HL-60 (cell line): ENCODE measurements at regions not wholly inside any gene's neighbourhood (a gene's known extent, or its start where the extent isn't known, plus 50 kb on each side); places are given as distances from the start of the nearest gene placed in this dataset.

Experiments
- DNase-seq, 2 experiments: peaks; one replicate each; pipeline ENCODE4 v3.0.0-alpha.2; 2010 to 2020; ENCODE audit warnings: low read depth in 1 of 2, low spot score in 1 of 2
- H3K27ac ChIP-seq: fragments of 250-450 bp; sonication (Bioruptor Pico); replicated peaks from 2 replicates; pipeline ENCODE4 v1.5.1; 2020; ENCODE audit warnings: mild to moderate bottlenecking, moderate library complexity
- H3K27me3 ChIP-seq: fragments of 250-450 bp; sonication (Bioruptor Pico); 2 replicates; pipeline ENCODE4 v1.5.1; 2021; ENCODE audit warnings: mild to moderate bottlenecking, moderate library complexity; ENCODE audit not compliant: insufficient read depth, poor library complexity, severe bottlenecking
- H3K4me3 ChIP-seq: replicated peaks from 2 replicates; pipeline ENCODE4 v1.5.1; 2011; ENCODE audit warnings: mild to moderate bottlenecking, control low read depth, low read length; ENCODE audit not compliant: insufficient read depth
- CTCF ChIP-seq: IDR thresholded peaks from one replicate; pipeline ENCODE4 v1.5.1; 2011; ENCODE audit warnings: low read length, control low read depth, inconsistent platforms; ENCODE audit not compliant: insufficient read depth
- GABPA ChIP-seq: IDR thresholded peaks from 2 replicates; pipeline ENCODE4 v1.6.1; 2012; ENCODE audit warnings: low read depth
- POLR2AphosphoS5 ChIP-seq: IDR thresholded peaks from 2 replicates; pipeline ENCODE4 v1.6.1; 2012; ENCODE audit warnings: low read depth
- REST ChIP-seq: IDR thresholded peaks from 2 replicates; pipeline ENCODE4 v1.6.1; 2012; ENCODE audit warnings: low read depth; ENCODE audit not compliant: insufficient replicate concordance
- SPI1 ChIP-seq: IDR thresholded peaks from 2 replicates; pipeline ENCODE4 v1.6.1; 2012; ENCODE audit warnings: low read depth, mild to moderate bottlenecking, borderline replicate concordance

- TF ChIP-seq GABPA = no peak
- no peak for TF ChIP-seq POLR2AphosphoS5
- no peak for TF ChIP-seq SPI1
- TF ChIP-seq CTCF = no peak
- TF ChIP-seq REST = no peak
- no peak for DNase-seq
Measured at GRCh38 chr2:217047209-217047608, 187.3 kb upstream of the TNP1 start.

GRCh38 chr2:217045700-217046475, 186.0 kb upstream of the TNP1 start:
- H3K27ac ChIP-seq = no peak overlapping the region
- H3K27me3 ChIP-seq = no peaks in the 10 kb centered on the region
- H3K4me3 ChIP-seq = no peak overlapping the region
- DNase-seq = no peak
- TF ChIP-seq CTCF (no peak), GABPA (no peak), SPI1 (no peak), REST (no peak), POLR2AphosphoS5 (no peak)

More at GRCh38 chr2:217047209-217047608, 187.3 kb upstream of the TNP1 start:
- no peak overlapping the region for H3K4me3 ChIP-seq
- H3K27ac ChIP-seq = no peak overlapping the region
- H3K27me3 ChIP-seq = no peaks in the 10 kb centered on the region

- no peak overlapping the region for H3K4me3 ChIP-seq
- DNase-seq = no peak
- H3K27me3 ChIP-seq = no peaks in the 10 kb centered on the region
- TF ChIP-seq GABPA = no peak
- no peak overlapping the region for H3K27ac ChIP-seq
Measured at GRCh38 chr2:217040099-217040498, 180.2 kb upstream of the TNP1 start.

- no peak for TF ChIP-seq SPI1
- TF ChIP-seq GABPA = no peak
- no peak for TF ChIP-seq REST
- no peak for TF ChIP-seq POLR2AphosphoS5
- TF ChIP-seq CTCF = no peak
- H3K4me3 ChIP-seq = no peak overlapping the region
- no peak for DNase-seq
- no peak overlapping the region for H3K27ac ChIP-seq
- H3K27me3 ChIP-seq = no peaks in the 10 kb centered on the region
Measured at GRCh38 chr2:217038001-217038400, 178.1 kb upstream of the TNP1 start.
